HG02981 (cell line): ENCODE measurements at regions not wholly inside any gene's neighbourhood (a gene's known extent, or its start where the extent isn't known, plus 50 kb on each side); places are given as distances from the start of the nearest gene placed in this dataset.

Experiments used
- ATAC-seq: cut with Tn5 transposase; IDR thresholded peaks from one replicate; pipeline ENCODE4 v1.9.1; 2021; ENCODE audit warnings: mild to moderate bottlenecking, moderate library complexity; ENCODE audit not compliant: unreplicated experiment

DNA sequence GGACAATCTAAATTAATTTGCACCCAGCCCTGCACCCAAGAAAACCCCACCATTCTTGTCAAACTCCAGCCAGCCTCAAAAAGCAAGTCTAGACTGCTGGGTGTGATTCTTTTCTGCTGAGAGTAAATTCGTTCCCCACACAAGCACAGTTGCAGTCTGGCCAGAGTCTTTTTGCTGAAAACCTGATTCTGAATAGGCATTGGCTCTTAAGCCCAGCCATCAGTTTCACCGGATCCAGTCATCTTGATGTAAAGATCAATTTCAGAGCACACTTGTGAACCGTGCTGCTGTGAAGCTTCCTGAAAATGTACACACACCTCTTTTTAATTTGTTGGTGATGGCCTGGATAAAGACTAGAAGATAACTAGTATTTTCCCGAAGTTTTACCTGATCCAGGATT lies 159.4 kb upstream of the GGTLC1 start:
- no peak for ATAC-seq

- ATAC-seq = no peak
These were observed 158.9 kb upstream of the GGTLC1 start for GRCh38 chr20:24147479-24147878.

DNA sequence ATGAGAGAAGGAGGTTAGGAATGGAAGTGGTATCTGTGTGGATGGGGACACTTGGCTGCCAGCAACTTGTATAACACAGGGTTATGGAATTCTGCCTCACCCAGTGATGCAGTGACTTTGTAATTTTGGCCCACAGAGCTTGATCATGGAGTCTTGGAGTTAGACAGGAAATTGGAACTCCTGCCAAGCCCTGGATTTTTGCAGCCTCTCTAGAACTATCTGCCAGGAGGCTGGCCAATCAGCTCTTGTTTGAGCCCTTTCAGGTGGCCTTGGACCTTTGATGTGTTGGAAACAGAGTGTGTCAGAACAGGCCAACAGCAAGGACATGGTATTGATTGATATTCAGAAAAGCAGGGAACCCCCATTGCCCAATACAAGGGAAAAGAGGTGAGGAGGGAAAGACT lies 157.7 kb upstream of the GGTLC1 start:
- ATAC-seq = no peak

GRCh38 chr20:24144371-24144770 lies 155.8 kb upstream of the GGTLC1 start:
- no peak for ATAC-seq

- no peak for ATAC-seq
These were observed 152.5 kb upstream of the GGTLC1 start for GRCh38 chr20:24141111-24141510.

- no peak for ATAC-seq
These were observed 151.3 kb upstream of the GGTLC1 start for GRCh38 chr20:24139846-24140245.

DNA sequence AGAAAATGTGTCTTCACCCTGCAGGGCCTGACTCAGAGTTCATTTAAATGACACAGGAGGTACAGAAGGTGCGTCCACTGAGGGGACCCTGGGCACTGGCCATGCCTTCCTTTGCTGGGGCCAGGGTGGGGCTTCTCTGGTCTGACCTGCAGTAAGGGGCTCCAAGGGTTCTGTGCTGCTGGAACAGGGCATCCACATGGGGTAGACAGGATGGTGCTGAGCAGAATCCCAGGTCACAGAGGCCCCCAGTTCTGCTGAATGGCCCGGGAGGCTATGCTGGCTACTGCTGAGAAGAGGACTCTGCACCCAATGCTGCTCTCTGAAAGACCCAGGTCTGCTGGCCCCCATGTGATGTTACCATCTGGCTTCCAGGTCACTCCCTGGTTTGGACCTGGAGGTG lies 150.4 kb upstream of the GGTLC1 start:
- no peak for ATAC-seq

DNA sequence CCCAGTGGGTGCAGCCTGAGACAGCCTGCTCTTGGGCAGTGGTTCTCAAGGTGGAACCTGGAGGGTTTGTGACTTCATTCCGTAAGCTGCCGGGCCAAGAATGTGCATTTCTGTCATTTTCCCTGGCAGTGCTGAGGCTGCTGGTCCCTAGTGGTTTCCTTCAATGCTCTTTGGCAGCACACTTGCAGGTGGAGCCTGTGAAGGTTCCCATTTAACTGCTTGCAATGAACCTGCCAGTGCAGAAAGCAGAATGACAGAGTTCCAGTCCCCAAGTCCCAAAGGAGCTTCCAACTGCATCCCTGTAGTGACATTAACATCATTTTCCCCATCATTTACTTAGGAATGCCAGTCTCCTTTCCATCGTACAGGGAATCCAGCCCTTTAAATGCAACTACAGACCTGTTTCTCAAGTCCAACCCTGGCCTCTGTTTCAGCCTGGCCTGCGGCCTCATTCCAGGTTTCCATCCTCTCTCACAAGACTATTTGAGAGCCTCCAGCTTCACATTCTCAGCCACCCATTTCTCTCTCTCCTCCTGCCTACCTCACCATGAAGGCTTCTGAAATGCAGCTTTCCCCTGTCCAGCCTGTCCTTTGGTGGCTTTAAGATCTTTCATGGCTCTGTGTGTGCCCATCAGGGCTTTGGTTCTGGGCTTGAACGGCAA lies 149.7 kb upstream of the GGTLC1 start:
- no peak for ATAC-seq

GRCh38 chr20:24136659-24137246 lies 148.2 kb upstream of the GGTLC1 start:
- ATAC-seq = no peak

DNA sequence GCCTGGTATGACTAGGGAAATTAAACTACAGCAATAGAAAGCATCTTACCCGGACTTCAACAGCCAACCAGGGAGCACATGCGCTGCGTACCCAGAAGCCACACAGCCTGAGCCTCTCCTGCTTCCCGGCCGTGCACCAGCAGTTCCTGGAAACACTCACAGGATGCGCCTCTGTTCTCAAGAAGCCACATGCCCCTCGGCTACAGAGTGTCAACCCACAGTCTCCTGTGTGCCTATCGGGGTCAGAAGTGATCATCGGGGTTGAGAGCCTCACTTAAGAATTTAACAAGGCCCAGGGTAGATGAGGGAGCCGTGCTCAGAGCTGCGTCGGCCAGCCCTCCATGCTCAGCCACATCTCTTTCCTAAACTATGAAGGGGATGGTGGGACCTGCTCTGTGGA lies 147.2 kb upstream of the GGTLC1 start:
- no peak for ATAC-seq

- no peak for ATAC-seq
These were observed 146.4 kb upstream of the GGTLC1 start for GRCh38 chr20:24134930-24135329.

DNA sequence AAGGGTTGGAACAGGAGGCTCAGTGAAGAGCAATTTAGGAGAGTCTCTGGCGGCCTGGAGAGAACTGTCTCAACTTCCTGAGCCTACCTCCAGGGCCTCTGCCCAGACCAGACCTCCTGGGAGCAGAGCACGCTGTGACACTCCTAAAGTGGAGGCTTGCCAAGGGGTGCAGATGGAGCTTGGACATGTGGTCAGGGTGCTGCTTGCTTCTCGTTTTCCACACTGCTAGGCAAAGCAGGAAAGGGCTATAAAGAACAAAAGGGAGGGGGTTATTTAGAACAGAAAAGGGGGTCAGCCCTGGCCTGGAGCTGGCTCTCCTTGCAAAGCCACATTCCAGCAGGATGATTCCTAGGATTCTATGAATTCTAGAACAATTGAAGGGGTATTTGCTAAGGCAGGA lies 145.7 kb upstream of the GGTLC1 start:
- no peak for ATAC-seq

GRCh38 chr20:24132246-24132645 lies 143.7 kb upstream of the GGTLC1 start:
- no peak for ATAC-seq

DNA sequence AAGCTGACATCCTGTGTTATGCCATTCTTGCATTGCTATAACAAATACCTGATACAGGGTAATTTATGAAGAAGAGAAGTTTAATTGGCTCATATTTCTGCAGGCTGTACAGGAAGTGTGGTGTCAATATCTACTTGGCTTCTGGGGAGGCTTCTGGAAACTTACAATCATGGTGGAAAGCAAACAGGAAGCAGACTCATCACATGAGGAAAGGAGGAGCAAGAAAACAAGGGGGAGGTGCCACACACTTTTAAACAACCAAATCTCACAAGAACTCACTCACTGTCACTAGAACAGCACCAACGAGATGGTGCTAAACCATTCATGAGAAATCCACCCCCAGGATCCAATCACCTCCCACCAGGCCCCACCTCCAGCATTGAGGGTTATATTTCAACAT lies 143.1 kb upstream of the GGTLC1 start:
- ATAC-seq = no peak

GRCh38 chr20:24131281-24131680 lies 142.7 kb upstream of the GGTLC1 start:
- no peak for ATAC-seq

- ATAC-seq = no peak
These were observed 141.1 kb upstream of the GGTLC1 start for GRCh38 chr20:24129641-24130040.

- ATAC-seq = no peak
These were observed 136.5 kb upstream of the GGTLC1 start for GRCh38 chr20:24124951-24125650.

GRCh38 chr20:24124003-24124402 lies 135.4 kb upstream of the GGTLC1 start:
- no peak for ATAC-seq

GRCh38 chr20:24118441-24119175 lies 130.0 kb upstream of the GGTLC1 start:
- ATAC-seq = no peak

DNA sequence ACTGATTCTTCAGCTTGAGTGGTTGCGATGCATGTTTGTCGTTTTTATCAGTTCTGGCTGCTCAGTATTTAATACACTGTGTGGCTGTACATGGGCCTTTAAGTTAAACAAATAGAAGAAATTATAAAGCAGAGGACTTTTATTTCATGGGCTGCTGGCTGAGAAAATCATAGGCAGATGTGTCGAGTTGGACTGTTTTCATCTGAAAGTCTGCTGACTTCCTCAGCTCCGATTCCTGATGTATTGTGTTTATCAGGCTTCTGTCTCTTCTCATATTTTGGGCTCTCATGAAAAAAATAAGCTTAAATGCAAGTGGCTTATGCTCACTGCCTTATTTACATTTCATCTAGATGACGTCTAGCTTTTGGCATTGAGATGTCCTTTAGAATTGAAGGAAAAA lies 129.5 kb upstream of the GGTLC1 start:
- ATAC-seq = no peak

DNA sequence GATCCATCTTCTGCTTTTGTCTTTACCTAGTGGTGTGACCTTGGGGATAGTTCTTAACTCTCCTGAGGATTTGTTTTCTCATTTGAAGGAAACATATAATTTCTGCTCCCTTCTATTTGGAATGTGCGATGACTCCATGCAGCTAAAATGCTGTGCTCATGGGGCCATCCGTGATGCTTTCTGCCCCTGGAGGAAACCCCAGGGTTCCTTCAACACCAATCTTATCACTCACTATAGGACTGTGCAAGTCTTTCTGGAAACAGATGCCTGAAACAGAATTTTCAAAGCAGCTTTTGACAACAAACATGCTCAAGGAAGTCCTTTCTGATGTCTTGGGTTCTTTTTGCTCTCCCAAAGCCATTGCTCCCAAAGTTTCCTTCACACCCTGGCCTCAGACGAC lies 128.8 kb upstream of the GGTLC1 start:
- ATAC-seq = no peak

DNA sequence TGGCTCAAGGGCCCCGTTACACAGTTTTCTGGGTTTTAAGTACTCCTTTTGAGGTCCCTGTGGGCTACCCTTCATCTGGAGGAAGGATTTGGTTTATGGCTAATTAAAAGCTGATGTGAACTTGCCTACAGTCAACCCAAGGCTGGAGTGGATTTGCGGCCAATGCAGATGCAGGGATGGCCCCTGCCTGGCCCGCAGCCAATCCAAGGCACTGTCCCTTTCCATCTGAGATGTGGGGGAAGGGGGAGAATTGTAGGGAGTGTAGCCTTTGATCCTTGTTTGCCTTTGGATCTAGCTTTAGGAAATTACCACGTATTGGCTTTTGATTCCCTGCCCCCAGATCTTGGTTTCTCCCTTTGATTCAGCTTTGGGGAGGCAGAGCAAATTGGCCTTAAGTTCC lies 128.0 kb upstream of the GGTLC1 start:
- ATAC-seq = no peak
